ENCODE measurements at regions not wholly inside any gene's neighbourhood (a gene's known extent, or its start where the extent isn't known, plus 50 kb on each side); places are given as distances from the start of the nearest gene placed in this dataset.
A peak's percentile ranks its signal among the peaks of the same experiment; 100 is the strongest.
"Not testable (repeated sequence)": the region's sequence is repeated elsewhere in the genome, so short reads cannot be mapped to it uniquely, and the experiment has no call there.

DNA sequence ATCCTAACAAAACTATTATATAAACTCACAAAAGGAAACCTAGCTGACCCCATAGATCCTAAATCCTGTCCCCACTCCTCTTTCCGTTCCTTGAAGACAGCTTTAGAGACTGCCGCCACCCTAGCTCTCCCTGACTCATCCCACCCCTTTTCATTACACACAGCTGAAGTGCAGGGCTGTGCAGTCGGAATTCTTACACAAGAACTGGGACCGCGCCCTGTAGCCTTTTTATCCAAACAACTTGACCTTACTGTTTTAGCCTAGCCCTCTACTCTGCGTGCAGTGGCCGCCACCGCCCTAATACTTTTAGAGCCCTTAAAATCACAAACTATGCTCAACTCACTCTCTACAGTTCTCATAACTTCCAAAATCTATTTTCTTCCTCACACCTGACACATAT lies 264.0 kb downstream of the SMARCA2 start:
- not testable (repeated sequence) for DNase-seq (ENCODE audit: low read depth)

DNA sequence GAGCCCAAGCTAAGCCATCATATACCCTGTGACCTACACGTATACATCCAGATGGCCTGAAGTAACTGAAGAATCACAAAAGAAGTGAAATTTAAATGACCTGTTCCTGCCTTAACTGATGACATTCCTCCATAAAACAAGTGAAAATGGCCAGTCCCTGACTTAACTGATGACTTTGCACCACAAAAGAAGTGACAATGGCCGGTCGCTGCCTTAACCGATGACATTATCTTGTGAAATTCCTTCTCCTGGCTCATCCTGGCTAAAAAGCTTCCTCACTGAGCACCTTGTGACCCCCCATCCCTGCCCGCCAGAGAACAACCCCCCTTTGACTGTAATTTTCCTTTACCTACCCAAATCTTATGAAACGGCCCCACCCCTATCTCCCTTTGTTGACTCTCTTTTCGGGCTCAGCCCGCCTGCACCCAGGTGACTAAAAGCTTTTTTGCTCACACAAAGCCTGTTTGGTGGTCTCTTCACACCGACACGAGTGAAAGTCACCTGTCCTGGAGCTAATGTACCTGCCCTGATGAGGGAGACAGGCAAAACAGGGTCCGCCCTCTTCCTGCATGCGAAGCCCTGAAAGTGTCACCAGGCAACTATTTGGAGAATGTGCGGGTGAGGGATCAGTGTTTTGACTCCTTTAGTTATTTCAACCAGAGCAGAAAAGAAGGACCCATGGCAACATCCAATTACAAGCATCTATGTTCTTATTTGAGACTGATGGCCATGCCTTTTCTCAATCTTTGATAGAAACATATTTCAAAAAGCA lies 266.1 kb downstream of the SMARCA2 start:
- peak; percentile 22 for DNase-seq (ENCODE audit: low read depth)

DNA sequence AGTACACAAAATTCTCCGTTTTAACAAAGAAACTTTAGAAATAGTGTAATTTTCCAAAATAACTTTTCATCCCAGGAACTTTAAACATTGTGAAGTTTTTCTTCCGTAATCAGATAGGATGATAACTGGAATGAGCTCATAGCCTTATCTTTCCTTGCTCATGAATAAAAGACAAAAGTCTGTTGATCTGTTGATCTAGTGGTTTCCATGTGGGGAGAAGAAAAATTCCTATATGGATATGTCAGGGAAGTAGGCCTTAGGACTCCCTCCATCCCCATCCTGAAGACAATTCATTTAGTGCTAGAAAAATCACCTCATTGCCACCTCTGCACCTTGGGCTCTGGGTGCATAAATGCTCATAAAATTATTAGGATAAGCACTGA lies 266.6 kb downstream of the SMARCA2 start:
- DNase-seq (ENCODE audit: low read depth) = peak; percentile 16

DNA sequence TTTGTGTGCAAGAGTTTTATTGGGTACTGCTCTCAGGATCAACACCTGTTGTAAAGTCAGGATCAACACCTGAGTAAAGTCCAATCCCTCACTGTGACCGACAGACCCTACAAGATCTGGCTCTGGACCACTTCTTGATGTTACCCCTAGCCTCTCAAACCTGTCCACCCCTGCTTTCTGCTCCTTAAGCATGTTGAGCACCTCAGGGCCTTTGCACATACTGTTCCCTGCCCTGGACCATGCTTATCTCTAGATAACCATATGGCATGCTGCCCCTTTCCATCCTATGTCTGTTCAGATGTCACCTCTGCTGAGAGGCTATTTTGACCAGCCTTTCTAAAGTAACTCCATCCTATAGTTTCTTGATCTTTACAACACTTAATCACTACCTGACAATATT lies 269.6 kb downstream of the SMARCA2 start:
- DNase-seq (ENCODE audit: low read depth) = no peak

DNA sequence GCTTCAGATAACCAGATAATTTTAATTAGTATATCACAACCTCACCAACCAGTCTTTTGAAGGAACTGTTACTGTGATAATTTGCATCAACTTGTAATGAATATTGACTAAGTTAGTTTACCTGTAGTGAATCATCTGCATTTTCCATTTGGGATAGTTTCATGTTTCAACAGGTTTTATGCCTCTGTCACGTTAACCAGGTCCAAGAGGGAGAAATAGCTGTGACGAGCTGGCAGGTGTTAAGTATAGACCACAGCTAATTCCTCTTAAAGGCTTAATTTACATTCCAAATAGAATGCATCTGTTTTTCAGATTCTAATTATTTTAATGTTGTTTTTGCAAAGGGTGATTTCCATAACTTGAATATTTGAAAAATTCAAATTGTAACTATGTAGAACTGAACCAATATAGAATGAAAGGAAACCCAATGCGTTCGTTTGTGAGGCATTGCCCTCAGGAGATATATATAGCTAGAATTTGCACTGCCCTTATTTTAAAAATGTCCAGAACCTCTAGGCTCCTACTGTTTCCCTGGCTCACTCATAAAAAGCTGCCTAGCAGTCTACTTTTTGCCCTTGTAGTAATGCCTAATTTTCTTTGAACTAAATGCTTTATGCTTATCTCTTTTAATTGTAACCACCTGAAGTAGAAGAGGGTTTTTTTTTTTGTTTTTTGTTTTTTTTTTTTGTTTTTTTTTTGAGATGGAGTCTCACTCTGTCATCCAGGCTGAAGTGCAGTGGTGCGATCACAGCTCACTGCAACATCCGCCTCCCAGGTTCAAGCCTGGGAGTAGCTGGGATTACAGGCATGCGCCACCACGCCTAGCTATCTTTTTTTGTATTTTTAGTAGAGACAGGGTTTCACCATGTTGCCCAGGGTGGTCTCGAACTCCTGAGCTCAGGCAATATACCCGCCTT lies 270.5 kb downstream of the SMARCA2 start:
- no peak for DNase-seq (ENCODE audit: low read depth)

DNA sequence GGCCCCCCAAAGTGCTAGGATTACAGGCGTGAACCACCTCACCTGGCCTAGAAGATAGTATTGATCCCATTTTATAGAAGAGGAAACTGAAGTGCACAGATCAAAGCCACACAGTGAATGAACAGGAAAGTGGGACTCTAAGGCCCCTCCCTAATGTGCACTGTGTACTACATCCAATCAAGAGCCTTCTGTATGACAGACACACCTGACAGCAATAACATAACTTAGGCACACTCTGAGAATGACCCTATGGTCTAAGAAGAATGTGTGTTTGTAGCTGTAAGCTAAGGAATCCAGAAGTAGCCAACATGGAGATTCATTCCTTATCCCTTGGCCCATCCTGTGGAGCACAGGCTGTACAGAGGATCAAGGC lies 271.2 kb downstream of the SMARCA2 start:
- DNase-seq (ENCODE audit: low read depth) = no peak

DNA sequence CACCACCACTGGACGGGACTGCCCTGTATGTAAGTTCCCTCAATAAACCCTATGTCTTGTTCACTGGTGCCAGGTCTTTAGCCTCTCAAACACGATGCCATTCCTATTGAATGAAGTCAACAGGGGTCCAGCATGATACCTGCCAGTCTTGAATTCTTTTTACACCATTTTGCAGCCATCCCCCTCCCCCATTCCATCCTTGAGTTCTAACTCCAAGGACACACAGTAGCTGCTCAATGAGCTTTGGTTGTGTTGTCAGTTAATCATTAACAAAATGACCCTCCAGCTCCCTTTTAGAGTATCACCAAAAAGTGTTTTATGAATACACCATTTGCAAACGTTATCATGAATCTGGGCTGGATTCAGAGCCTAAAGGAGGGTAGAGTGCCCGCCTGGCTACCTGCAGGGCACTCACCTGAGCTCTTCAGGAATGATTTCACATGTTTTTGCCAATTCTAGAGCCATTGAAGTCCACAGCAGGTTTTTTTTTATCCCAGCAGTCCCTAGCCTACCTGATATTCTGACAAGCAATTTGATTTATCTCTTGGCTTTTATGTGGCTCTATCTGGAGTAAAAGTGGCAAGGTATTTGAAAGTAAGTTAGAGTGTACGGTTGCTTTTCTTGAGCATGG lies 271.8 kb downstream of the SMARCA2 start:
- no peak for DNase-seq (ENCODE audit: low read depth)

DNA sequence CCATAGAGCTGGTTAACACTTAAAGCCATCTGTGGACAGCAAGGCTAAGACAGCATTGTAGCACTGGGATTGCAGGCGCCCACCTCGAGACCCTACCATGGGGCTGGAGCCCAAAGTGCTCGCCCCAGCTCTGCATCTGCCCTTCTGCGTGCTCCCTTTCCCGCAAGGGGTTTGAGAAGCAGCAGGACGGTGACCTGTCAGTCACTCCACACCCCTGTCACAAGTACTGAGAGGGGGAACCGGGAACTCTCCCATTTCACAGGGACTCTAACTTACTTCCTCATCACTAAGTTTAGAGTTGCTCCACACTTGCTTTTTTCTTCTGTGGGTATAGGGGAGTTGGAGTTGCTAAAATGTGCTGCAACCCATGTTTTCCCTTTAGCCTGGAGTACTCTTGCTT lies 273.2 kb downstream of the SMARCA2 start:
- no peak for DNase-seq (ENCODE audit: low read depth)

DNA sequence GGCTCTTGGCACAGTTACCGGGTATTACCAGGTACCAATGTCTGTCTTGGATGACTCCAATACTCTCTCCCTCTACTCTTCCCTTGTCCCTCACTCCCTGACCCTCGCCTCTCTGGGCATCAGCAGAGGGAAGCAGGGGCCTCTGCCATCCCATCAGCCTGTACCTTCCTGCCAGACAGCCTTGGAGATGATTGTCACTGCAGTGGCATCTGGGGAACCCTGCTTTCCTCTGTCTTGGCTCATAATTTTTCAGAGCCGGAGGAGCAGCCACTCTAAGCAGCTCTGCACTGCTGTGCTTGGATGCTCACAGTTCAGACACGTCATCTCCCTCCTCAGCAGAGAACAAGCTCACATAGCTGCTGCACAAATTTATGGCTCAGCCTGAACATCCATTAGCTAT lies 274.1 kb downstream of the SMARCA2 start:
- DNase-seq (ENCODE audit: low read depth) = no peak

DNA sequence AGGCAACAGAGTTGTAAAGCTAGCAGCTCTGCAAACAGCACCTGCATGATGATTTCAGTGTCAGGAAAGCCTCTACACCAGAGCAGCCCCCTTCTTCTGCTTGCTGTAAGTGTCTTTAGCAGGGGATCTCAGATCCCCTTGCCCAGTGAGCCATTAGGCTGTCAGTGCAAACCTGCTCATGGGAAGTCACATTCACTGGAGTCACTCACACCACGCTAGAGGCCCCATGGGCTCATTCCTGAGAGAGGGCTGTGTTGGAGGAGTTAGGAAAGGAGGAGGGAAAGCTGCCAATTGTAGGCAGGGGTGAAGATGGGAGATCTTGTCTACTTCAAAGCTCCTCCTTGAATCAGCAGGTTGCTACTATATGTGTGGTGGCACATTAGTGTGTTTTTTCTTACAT lies 275.2 kb downstream of the SMARCA2 start:
- DNase-seq (ENCODE audit: low read depth) = no peak

DNA sequence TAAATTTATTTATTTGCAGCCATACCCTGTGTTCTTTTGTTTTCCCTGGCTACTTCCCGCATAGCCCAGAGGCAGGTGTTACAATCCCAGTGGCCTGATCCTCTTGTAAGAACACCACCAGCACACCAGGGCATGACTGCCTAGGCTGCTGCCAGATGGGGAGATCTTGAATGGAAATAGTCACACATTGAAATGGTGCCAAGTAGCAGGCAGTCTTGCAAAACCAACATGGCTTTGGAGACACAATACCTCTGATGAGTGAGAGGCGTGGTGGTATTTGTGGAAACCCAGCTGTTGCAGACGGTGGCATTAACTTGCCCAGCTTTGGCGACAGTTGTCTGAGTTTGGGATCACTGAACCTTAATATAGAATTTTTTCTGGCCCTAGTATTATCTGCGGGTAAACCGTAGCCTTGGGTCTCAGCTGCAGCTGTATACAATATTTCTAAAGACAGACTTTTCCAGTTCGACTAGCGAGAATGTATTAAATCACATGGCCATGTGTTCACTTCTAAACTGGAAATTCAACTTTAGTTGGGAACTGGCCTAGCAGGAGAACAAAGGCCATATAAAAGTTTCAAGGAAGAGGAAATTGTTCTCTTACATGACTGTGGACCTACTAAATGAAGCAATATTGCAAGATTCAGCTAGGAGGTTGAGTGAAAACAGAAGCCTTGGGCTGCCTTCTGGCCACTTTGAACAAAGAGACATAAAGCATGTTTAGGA lies 277.0 kb downstream of the SMARCA2 start:
- peak; percentile 31 for DNase-seq (ENCODE audit: low read depth)

DNA sequence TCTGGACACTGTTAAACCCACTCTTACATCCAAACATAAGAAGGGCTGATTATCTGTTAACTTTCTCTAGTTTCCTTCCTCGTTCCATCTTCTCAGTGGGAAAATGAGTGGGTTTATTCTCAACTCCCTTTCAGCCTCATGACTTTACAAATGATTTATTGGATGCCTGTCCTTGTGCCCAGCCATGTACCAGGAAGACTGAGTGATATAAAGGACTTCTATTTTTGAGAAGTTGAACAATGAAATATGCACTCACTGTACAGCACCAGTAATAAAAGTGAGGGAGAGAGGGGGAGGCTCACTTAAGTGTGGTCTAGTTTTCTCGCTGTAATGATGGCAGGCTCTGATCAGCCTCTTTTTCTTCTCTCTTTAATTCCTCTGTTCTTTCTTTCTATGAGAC lies 277.6 kb downstream of the SMARCA2 start:
- no peak for DNase-seq (ENCODE audit: low read depth)

DNA sequence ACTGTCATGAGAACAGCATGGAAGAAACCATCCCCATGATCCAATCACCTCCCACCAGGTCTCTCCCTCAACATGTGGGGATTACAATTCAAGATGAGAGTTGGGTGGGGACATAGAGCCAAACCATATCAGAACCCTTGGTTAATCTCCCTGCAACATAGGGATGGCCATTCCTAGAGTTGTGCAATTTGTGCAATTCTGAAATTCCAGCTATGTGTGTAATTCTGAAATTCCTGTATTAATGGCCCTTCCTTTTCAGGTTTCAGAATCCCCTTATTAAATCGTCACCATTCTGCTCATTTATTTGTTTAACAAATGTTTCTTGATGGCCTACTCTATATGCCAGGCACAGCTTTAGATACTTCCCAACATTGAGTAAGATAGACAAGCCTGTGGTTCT lies 282.6 kb downstream of the SMARCA2 start:
- no peak for DNase-seq (ENCODE audit: low read depth)

DNA sequence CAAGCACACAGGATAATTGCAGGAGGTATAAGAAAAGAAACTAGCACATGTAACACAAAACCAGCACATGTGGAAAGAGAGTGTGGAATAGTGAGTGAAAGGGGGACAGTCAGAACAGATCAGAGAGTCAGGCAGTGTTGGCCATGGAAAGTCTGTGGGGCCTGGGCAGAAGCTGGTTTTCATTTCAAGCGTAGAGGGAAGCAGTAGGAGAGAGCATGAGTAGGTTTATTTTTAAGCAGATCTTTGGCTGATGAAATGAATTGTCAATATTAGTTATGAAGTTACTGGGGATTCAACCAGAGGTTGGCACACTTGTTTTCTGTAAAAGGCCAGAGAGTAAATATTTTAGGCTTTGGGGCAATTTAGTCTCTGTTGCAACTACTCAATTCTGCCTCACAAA lies 283.1 kb downstream of the SMARCA2 start:
- DNase-seq (ENCODE audit: low read depth) = no peak

DNA sequence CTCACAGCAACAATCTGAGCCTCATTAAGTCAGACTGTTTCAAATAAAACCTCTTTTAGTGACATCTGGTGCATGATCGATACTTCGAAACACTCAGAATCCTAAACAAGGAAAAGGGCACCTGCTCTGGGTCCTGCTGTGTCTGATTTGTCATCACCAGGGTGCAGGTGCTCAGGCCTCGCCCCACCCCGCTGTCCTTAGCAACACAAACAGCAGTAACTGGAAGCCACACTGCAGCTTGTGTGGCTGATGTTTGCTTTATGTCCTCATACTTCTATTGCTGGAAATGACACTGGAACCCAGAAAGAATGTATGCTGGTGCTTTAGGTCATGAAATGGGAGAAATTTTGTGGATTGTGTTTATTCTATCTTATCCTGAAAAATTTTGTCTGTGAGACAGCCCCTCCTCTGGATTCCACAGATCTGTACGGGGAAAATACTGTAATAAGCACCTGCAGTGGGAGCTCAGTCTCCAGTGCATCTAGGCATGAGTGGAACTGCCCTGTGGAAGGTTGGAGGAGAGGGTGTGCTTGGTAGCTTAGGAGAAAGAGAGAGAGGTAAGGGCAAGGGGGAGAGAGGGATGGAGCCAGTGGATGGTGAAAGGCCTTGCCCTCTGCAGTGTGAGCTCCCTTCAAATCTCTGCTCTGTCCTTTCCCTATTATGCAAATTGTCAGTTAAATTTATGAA lies 284.2 kb downstream of the SMARCA2 start:
- DNase-seq (ENCODE audit: low read depth) = no peak

DNA sequence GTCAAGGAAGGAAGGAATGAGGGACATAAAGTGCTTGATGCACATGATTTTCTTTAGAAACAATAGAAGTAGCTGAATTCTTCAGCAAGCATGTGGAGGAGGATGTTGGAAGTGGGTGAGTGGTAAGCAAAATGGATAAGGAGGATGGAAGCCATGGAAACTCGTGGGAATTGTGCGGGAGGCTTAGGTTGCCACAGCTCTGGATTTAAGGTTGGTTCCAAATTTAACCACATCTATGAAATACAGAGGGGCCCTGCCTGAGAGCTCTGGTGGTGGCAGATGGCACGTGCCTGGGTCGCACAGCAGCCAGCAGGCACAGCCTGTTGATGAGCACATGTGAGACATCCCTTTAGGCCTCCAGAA lies 284.7 kb downstream of the SMARCA2 start:
- no peak for DNase-seq (ENCODE audit: low read depth)

DNA sequence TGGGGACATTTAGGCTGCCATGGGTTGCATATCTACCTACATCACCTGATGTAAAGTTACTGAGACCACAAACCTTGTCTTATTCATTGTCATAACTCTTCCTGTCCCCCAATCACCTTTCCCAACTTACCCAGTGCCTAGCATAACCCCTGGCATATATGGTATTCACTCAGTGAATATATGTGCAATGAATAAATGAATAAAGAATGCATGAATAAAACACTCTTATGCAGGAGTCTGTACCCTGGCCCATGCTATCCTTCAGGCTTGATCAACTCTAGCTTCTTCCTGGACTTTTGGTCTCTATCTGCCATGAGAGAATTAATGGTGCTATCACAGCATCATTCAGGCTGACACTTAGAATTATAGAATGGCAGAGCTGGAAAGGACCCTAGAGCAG lies 285.2 kb downstream of the SMARCA2 start:
- no peak for DNase-seq (ENCODE audit: low read depth)

DNA sequence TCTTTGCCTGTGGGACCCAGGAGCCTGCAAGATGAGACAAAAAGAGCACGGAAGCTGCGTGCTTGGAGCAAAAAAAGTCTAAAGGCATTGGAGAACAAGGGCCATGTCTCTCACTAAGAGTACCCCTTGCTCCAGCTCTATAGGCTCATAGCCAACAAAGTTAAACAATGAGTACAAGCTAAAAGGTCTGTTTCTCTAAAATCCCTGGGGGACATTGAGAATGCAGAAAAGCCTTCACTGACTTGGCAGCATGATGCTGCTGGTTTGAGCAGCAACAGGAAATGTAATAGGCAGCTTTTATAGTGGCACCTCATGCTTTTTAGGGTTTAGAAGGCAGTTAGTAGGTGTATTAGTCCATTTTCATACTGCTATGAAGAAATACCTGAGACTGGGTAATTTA lies 287.5 kb downstream of the SMARCA2 start:
- DNase-seq (ENCODE audit: low read depth) = no peak

DNA sequence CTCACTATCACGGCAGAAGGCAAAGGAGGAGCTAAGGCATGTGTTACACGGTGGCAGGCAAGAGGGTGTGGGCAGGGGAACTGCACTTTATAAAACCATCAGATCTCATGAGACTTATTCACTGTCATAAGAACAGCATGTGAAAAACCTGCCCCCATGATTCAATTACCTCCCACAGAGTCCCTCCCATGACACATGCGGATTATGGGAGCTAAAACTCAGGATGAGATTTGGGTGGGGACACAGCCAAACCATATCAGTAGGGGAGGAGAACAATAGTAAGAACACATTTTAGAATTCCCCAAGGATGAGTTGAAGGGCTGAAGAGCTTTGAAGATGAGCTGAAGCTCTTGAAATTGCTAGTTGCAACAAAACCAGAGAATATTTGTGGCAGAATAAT lies 287.9 kb downstream of the SMARCA2 start:
- no peak for DNase-seq (ENCODE audit: low read depth)

DNA sequence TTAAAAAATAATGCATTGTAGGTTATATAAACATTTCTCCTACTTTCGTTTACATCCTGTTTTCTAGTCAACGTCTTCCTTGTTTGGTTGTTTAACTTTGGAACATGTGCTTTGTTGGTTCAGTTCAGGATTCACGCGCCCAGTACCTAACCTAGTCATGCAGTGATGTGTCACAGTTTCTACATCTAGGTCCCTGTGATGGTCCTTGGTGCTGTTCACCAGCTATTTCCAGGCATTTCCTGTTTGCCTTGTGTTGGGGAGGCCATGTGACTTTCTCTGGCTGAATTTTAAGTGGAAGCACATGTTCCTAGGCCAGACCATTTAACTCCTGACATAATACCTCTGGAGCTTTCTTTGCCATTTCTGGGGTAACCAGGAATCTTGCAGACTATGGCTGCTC lies 292.3 kb downstream of the SMARCA2 start:
- peak; percentile 68 for DNase-seq (ENCODE audit: low read depth)

DNA sequence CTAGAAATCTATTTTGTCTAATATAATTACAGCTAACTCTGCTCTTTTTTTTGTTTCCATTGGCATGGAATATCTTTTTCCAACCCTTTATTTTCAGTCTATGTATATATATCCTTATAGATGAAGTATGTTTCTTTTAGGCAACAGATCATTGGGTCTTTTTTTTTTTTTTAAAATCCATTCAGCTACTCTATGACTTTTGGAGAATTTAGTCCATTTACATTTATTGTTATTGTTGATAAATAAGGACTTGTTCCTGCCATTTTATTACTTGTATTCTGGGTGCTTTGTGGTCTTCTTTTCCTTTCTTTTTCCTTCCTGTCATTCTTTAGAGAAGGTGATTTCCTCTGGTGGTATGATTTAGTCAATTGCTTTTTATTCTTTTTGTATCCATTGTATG lies 296.8 kb downstream of the SMARCA2 start:
- no peak for DNase-seq (ENCODE audit: low read depth)

DNA sequence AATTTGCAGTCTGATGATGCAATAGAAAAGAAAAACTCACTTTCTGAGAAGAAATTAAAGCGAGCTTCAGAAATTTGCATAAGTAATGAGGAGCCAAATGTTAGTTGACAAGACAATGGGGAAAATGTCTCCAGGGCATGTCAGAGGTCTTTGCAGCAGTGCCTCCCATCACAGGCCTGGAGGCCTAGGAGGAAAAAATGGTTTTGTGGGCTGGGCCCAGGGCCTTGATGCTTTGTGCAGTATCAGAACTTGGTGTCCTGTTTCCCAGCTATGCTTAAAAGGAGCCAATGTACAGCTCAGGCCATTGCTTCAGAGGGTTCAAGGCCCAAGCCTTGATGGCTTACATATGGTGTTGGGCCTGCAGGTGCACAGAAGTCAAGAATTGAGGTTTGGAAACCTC lies 298.4 kb downstream of the SMARCA2 start:
- DNase-seq (ENCODE audit: low read depth) = no peak
